GM12878 (cell line): ENCODE measurements at regions not wholly inside any gene's neighbourhood (a gene's known extent, or its start where the extent isn't known, plus 50 kb on each side); places are given as distances from the start of the nearest gene placed in this dataset.

Experiments used
- EED ChIP-seq: sonication (generic); IDR thresholded peaks from 2 replicates; pipeline ENCODE4 v1.6.1; 2016; ENCODE audit warnings: antibody characterized with exemption, low read depth
- FOXK2 ChIP-seq: fragments of 450-650 bp; IDR thresholded peaks from 2 replicates; pipeline ENCODE4 v1.6.1; 2017; ENCODE audit warnings: mild to moderate bottlenecking, moderate library complexity
- GATAD2B ChIP-seq: fragments of 450-650 bp; conservative IDR thresholded peaks from 2 replicates; pipeline ENCODE4 v1.6.1; 2017; ENCODE audit warnings: low read depth, mild to moderate bottlenecking, moderate library complexity
- HCFC1 ChIP-seq: fragments of 150-350 bp; IDR thresholded peaks from 2 replicates; pipeline ENCODE4 v1.6.1; 2014; ENCODE audit warnings: low read length
- HDGF ChIP-seq: fragments of 450-650 bp; IDR thresholded peaks from 2 replicates; pipeline ENCODE4 v1.6.1; 2016; ENCODE audit warnings: antibody characterized with exemption
- IKZF1 ChIP-seq: fragments of 450-650 bp; conservative IDR thresholded peaks from 2 replicates; pipeline ENCODE4 v1.6.1; 2017; ENCODE audit warnings: antibody characterized with exemption, mild to moderate bottlenecking
- MTA2 ChIP-seq: fragments of 450-650 bp; IDR thresholded peaks from 2 replicates; pipeline ENCODE4 v1.6.1; 2016; ENCODE audit warnings: low read depth, mild to moderate bottlenecking, moderate library complexity
- MYB ChIP-seq: fragments of 150-350 bp; IDR thresholded peaks from 2 replicates; pipeline ENCODE4 v1.6.1; 2014; ENCODE audit warnings: mild to moderate bottlenecking, low read depth, low read length, borderline replicate concordance
- NR2F1 ChIP-seq: fragments of 450-650 bp; conservative IDR thresholded peaks from 2 replicates; pipeline ENCODE4 v1.6.1; 2017; ENCODE audit warnings: mild to moderate bottlenecking
- POLR2AphosphoS2 ChIP-seq: IDR thresholded peaks from 2 replicates; pipeline ENCODE4 v1.6.1; 2011; ENCODE audit warnings: low read depth, mild to moderate bottlenecking, low read length, improper control_type of control experiment, moderate library complexity
- RAD21 ChIP-seq: IDR thresholded peaks from 2 replicates; pipeline ENCODE4 v1.6.1; 2011; ENCODE audit warnings: mild to moderate bottlenecking, low read depth, low read length, moderate library complexity; ENCODE audit not compliant: insufficient read depth
- RUNX3 ChIP-seq: IDR thresholded peaks from 2 replicates; pipeline ENCODE4 v1.6.1; 2012; ENCODE audit warnings: low read length, inconsistent platforms
- SIN3A ChIP-seq: IDR thresholded peaks from 2 replicates; pipeline ENCODE4 v1.6.1; 2012; ENCODE audit warnings: low read depth, low read length, improper control_type of control experiment
- ZNF217 ChIP-seq: fragments of 450-650 bp; IDR thresholded peaks from 2 replicates; pipeline ENCODE4 v1.6.1; 2017; ENCODE audit warnings: antibody characterized with exemption, mild to moderate bottlenecking
- ZNF24 ChIP-seq: fragments of 450-650 bp; IDR thresholded peaks from 2 replicates; pipeline ENCODE4 v1.6.1; 2017; ENCODE audit warnings: antibody characterized with exemption, mild to moderate bottlenecking
- ZNF384 ChIP-seq: IDR thresholded peaks from 2 replicates; pipeline ENCODE4 v1.6.1; 2012; ENCODE audit warnings: low read depth, mild to moderate bottlenecking, low read length, improper control_type of control experiment, borderline replicate concordance
- TF ChIP-seq, protein P1 (sequence below): IDR thresholded peaks from 2 replicates; pipeline ENCODE4 v1.6.1; 2011; ENCODE audit warnings: borderline replicate concordance, low read depth, mild to moderate bottlenecking, moderate library complexity, mixed read lengths, low read length; ENCODE audit not compliant: insufficient read depth; ENCODE audit errors: extremely low read length
- TF ChIP-seq, protein P2 (sequence below): fragments of 450-650 bp; IDR thresholded peaks from 2 replicates; pipeline ENCODE4 v1.6.1; 2017; ENCODE audit warnings: low read depth, mild to moderate bottlenecking, moderate library complexity
- TF ChIP-seq, protein P3 (sequence below): fragments of 150-350 bp; IDR thresholded peaks from 2 replicates; pipeline ENCODE4 v1.6.1; 2016; ENCODE audit warnings: low read depth, low read length

DNA sequence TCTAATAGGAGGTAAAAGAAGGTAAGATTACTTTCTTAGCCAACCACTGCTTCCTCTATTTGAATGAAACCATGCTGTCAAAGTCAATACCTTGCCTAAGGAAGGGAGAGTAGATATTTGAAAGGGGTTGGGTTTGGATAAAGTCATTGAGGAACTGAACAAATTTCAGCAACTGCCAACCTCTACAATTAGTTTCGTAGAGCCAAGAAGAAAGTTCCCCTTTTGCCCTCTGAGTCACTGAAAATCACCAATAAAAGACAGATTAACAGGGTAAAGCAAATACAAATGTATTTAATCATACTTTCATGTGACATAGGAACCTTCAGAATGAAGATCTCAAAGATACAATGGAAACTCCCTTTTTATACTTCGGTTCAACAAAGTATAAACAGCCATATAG lies 615.7 kb downstream of the GABRG2 start (continued):
- TF ChIP-seq MTA2 (peak; percentile 70; the same call in 1 of the 2 replicates), NR2F1 (peak; percentile 76), RAD21 (no peak), ZNF24 (0 out of 2 replicates have a peak, but pooled peaks have one; percentile 20), FOXK2 (no peak), HDGF (no peak), MYB (no peak), EED (no peak), IKZF1 (peak; percentile 60), GATAD2B (0 out of 2 replicates have a peak, but pooled peaks have one; percentile 41), SIN3A (no peak), ZNF384 (no peak), RUNX3 (no peak), HCFC1 (no peak), POLR2AphosphoS2 (no peak), ZNF217 (0 out of 2 replicates have a peak, but pooled peaks have one; percentile 26)
- TF ChIP-seq, protein P1, sequence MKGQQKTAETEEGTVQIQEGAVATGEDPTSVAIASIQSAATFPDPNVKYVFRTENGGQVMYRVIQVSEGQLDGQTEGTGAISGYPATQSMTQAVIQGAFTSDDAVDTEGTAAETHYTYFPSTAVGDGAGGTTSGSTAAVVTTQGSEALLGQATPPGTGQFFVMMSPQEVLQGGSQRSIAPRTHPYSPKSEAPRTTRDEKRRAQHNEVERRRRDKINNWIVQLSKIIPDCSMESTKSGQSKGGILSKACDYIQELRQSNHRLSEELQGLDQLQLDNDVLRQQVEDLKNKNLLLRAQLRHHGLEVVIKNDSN: no peak
- TF ChIP-seq, protein P2, sequence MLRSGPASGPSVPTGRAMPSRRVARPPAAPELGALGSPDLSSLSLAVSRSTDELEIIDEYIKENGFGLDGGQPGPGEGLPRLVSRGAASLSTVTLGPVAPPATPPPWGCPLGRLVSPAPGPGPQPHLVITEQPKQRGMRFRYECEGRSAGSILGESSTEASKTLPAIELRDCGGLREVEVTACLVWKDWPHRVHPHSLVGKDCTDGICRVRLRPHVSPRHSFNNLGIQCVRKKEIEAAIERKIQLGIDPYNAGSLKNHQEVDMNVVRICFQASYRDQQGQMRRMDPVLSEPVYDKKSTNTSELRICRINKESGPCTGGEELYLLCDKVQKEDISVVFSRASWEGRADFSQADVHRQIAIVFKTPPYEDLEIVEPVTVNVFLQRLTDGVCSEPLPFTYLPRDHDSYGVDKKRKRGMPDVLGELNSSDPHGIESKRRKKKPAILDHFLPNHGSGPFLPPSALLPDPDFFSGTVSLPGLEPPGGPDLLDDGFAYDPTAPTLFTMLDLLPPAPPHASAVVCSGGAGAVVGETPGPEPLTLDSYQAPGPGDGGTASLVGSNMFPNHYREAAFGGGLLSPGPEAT: peak; percentile 61; the same call in 1 of the 2 replicates
- TF ChIP-seq, protein P3, sequence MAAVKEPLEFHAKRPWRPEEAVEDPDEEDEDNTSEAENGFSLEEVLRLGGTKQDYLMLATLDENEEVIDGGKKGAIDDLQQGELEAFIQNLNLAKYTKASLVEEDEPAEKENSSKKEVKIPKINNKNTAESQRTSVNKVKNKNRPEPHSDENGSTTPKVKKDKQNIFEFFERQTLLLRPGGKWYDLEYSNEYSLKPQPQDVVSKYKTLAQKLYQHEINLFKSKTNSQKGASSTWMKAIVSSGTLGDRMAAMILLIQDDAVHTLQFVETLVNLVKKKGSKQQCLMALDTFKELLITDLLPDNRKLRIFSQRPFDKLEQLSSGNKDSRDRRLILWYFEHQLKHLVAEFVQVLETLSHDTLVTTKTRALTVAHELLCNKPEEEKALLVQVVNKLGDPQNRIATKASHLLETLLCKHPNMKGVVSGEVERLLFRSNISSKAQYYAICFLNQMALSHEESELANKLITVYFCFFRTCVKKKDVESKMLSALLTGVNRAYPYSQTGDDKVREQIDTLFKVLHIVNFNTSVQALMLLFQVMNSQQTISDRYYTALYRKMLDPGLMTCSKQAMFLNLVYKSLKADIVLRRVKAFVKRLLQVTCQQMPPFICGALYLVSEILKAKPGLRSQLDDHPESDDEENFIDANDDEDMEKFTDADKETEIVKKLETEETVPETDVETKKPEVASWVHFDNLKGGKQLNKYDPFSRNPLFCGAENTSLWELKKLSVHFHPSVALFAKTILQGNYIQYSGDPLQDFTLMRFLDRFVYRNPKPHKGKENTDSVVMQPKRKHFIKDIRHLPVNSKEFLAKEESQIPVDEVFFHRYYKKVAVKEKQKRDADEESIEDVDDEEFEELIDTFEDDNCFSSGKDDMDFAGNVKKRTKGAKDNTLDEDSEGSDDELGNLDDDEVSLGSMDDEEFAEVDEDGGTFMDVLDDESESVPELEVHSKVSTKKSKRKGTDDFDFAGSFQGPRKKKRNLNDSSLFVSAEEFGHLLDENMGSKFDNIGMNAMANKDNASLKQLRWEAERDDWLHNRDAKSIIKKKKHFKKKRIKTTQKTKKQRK: no peak
- TF ChIP-seq, all 136 proteins: peak for 8
